Liver (tissue), 8 donors: ENCODE measurements at regions not wholly inside any gene's neighbourhood (a gene's known extent, or its start where the extent isn't known, plus 50 kb on each side); places are given as distances from the start of the nearest gene placed in this dataset.

ENCODE experiments used
- DNase-seq: peaks from one replicate; pipeline ENCODE4 v3.0.0-alpha.2; 2017; ENCODE audit warnings: low spot score
- H3K27ac ChIP-seq, 2 donors: one replicate each; pipeline ENCODE4 v1.7.0; 2013; ENCODE audit warnings: inconsistent platforms in 2 of 2, low read length in 2 of 2, control low read depth in 1 of 2, low read depth in 1 of 2, mild to moderate bottlenecking in 1 of 2
- H3K27me3 ChIP-seq, 4 donors: one replicate each; pipeline versions ENCODE4 v1.6.1 to v1.7.0; 2013; ENCODE audit warnings: low read length in 3 of 4, inconsistent platforms in 1 of 4, mild to moderate bottlenecking in 1 of 4, moderate library complexity in 1 of 4; ENCODE audit not compliant: control insufficient read depth in 4 of 4, insufficient read depth in 4 of 4
- H3K36me3 ChIP-seq, 4 donors: one replicate each; pipeline versions ENCODE4 v1.6.1 to v1.7.0; 2013; ENCODE audit warnings: low read length in 3 of 4, mild to moderate bottlenecking in 3 of 4, low read depth in 1 of 4, moderate library complexity in 1 of 4; ENCODE audit not compliant: control insufficient read depth in 4 of 4, insufficient read depth in 3 of 4
- H3K4me1 ChIP-seq, 4 donors: one replicate each; pipeline versions ENCODE4 v1.6.1 to v1.7.0; 2013; ENCODE audit warnings: low read length in 3 of 4, mild to moderate bottlenecking in 3 of 4, moderate library complexity in 1 of 4; ENCODE audit not compliant: control insufficient read depth in 4 of 4, insufficient read depth in 4 of 4
- H3K4me3 ChIP-seq, 3 donors: one replicate each; pipeline versions ENCODE4 v1.6.1 to v1.7.0; 2013; ENCODE audit warnings: low read length in 3 of 3, control low read depth in 1 of 3, low read depth in 1 of 3, mild to moderate bottlenecking in 1 of 3
- H3K9ac ChIP-seq, 2 donors: one replicate each; pipeline ENCODE4 v1.7.0; 2013; ENCODE audit warnings: low read length in 2 of 2, mild to moderate bottlenecking in 2 of 2, moderate library complexity in 2 of 2, control low read depth in 1 of 2, low read depth in 1 of 2
- H3K9me3 ChIP-seq, 4 donors: one replicate each; pipeline versions ENCODE4 v1.6.1 to v1.7.0; 2013; ENCODE audit warnings: low read length in 3 of 4; ENCODE audit not compliant: control insufficient read depth in 4 of 4
- EGR1 ChIP-seq, 2 donors: IDR thresholded peaks; 2 replicates each; pipeline ENCODE4 v1.6.1; 2016 to 2018; ENCODE audit warnings: antibody characterized with exemption in 2 of 2, low read depth in 2 of 2
- FOXA1 ChIP-seq: IDR thresholded peaks from 2 replicates; pipeline ENCODE4 v1.6.1; 2016; ENCODE audit warnings: antibody characterized with exemption
- FOXA2 ChIP-seq: IDR thresholded peaks from 2 replicates; pipeline ENCODE4 v1.6.1; 2016; ENCODE audit warnings: antibody characterized with exemption
- GABPA ChIP-seq, 2 donors: IDR thresholded peaks in 1 of 2; conservative IDR thresholded peaks in 1 of 2; 2 replicates each; pipeline ENCODE4 v1.6.1; 2016; ENCODE audit warnings: antibody characterized with exemption in 2 of 2, mild to moderate bottlenecking in 1 of 2, moderate library complexity in 1 of 2
- HNF4A ChIP-seq, 2 donors: conservative IDR thresholded peaks; 2 replicates each; pipeline ENCODE4 v1.6.1; 2016; ENCODE audit warnings: antibody characterized with exemption in 2 of 2, mild to moderate bottlenecking in 2 of 2
- HNF4G ChIP-seq: IDR thresholded peaks from 2 replicates; pipeline ENCODE4 v1.6.1; 2016; ENCODE audit warnings: antibody characterized with exemption
- JUND ChIP-seq, 2 donors: IDR thresholded peaks; 2 replicates each; pipeline ENCODE4 v1.6.1; 2016; ENCODE audit warnings: antibody characterized with exemption in 2 of 2
- NR2F2 ChIP-seq: IDR thresholded peaks from 2 replicates; pipeline ENCODE4 v1.6.1; 2016; ENCODE audit warnings: antibody characterized with exemption
- RAD21 ChIP-seq, 2 donors: IDR thresholded peaks; 2 replicates each; pipeline ENCODE4 v1.6.1; 2016; ENCODE audit warnings: antibody characterized with exemption in 2 of 2, mild to moderate bottlenecking in 2 of 2
- RXRA ChIP-seq, 2 donors: IDR thresholded peaks; 2 replicates each; pipeline ENCODE4 v1.6.1; 2017 to 2018; ENCODE audit warnings: antibody characterized with exemption in 2 of 2, mild to moderate bottlenecking in 1 of 2
- SP1 ChIP-seq: IDR thresholded peaks from 2 replicates; pipeline ENCODE4 v1.6.1; 2018; ENCODE audit warnings: antibody characterized with exemption, mild to moderate bottlenecking
- TAF1 ChIP-seq: conservative IDR thresholded peaks from 2 replicates; pipeline ENCODE4 v1.6.1; 2016; ENCODE audit warnings: antibody characterized with exemption, mild to moderate bottlenecking
- YY1 ChIP-seq: IDR thresholded peaks from 2 replicates; pipeline ENCODE4 v1.6.1; 2016; ENCODE audit warnings: antibody characterized with exemption, mild to moderate bottlenecking
- WGBS: extraction: QIAGEN DNeasy Blood & Tissue Kit; methylation state at CpG from one replicate; pipeline ENCODE4 v1.1.7; 2013; 5-methylcytosine and 5-hydroxymethylcytosine counted together
- TF ChIP-seq, protein P1 (sequence below): IDR thresholded peaks from 2 replicates; pipeline ENCODE4 v1.6.1; 2016; ENCODE audit warnings: antibody characterized with exemption
- TF ChIP-seq, protein P2 (sequence below): IDR thresholded peaks from 2 replicates; pipeline ENCODE4 v1.6.1; 2016; ENCODE audit warnings: antibody characterized with exemption, mild to moderate bottlenecking
- TF ChIP-seq, protein P3 (sequence below): IDR thresholded peaks from 2 replicates; pipeline ENCODE4 v1.6.1; 2016; ENCODE audit warnings: antibody characterized with exemption
- TF ChIP-seq, protein P4 (sequence below): fragments of 150-350 bp; IDR thresholded peaks from 2 replicates; pipeline ENCODE4 v1.5.1; 2017; ENCODE audit warnings: improper control_type of control experiment, low read depth, low read length; ENCODE audit not compliant: missing input control
- donor health status: healthy.
- donor health status: healthy.
- donor health status: healthy.
- donor health status: healthy.
- donor health status: healthy.

DNA sequence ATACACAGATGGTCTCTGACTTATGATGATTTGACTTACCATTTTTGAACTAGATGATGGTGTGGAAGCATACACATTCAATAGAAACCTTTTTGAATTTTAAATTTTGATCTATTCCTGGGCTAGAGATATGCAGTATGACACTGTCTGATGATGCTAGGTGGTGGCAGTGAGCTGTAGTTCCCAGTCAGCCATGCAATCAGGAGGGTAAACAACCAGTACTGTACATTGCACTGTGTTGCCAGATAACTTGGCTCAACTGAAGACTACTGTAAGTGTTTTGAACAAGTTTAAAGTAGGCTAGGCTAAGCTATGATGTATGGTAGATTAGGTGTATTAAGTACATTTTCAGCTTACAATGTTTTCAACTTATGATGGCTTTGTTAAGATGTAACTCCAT lies 859.1 kb upstream of the ARRDC3 start:
- DNase-seq, result no peak
- Histone ChIP-seq H3K4me1 (no peaks in the 10 kb centered on the region), H3K4me3 (no peak overlapping the region), H3K27me3 (no peaks in the 10 kb centered on the region), H3K9ac (no peak overlapping the region), H3K9me3 (no peaks in the 10 kb centered on the region), H3K36me3 (no peaks in the 10 kb centered on the region), H3K27ac (no peak overlapping the region)
- TF ChIP-seq HNF4G (no peak), TAF1 (no peak), YY1 (no peak), RAD21 (IDR thresholded peaks at IDR 0.05) (no peak), SP1 (no peak)
- TF ChIP-seq, protein P1, sequence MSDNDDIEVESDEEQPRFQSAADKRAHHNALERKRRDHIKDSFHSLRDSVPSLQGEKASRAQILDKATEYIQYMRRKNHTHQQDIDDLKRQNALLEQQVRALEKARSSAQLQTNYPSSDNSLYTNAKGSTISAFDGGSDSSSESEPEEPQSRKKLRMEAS, result no peak

DNA sequence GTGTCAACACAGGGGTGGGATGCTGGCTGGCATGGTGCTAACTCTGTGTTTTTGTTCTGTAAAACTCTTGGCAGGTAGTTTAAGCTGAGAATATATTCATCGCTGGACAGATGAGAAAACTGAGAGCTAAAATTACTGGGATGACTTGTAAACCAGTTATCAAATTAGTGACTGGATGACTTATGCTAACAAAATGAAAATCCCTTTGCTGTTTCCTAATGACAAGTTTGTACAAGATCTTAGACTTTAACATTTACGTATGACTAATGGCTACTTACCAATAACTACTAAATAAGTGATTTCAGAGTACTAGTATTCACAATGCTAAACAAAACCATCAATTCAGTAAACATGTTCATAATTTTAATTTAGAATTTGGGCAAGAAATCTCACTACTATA lies 854.8 kb upstream of the ARRDC3 start:
- TF ChIP-seq HNF4A (conservative IDR thresholded peaks at IDR 0.05) (no peak), FOXA1 (no peak), RXRA (IDR thresholded peaks at IDR 0.05) (no peak), NR2F2 (no peak), EGR1 (IDR thresholded peaks at IDR 0.05; ENCODE audit: low read depth in 2 of 2) (no peak), SP1 (no peak), TAF1 (no peak), GABPA (IDR thresholded peaks at IDR 0.05 in 1 of 2, conservative IDR thresholded peaks at IDR 0.05 in 1 of 2) (no peak), FOXA2 (no peak)
- TF ChIP-seq, protein P1, result no peak
- TF ChIP-seq, protein P2, sequence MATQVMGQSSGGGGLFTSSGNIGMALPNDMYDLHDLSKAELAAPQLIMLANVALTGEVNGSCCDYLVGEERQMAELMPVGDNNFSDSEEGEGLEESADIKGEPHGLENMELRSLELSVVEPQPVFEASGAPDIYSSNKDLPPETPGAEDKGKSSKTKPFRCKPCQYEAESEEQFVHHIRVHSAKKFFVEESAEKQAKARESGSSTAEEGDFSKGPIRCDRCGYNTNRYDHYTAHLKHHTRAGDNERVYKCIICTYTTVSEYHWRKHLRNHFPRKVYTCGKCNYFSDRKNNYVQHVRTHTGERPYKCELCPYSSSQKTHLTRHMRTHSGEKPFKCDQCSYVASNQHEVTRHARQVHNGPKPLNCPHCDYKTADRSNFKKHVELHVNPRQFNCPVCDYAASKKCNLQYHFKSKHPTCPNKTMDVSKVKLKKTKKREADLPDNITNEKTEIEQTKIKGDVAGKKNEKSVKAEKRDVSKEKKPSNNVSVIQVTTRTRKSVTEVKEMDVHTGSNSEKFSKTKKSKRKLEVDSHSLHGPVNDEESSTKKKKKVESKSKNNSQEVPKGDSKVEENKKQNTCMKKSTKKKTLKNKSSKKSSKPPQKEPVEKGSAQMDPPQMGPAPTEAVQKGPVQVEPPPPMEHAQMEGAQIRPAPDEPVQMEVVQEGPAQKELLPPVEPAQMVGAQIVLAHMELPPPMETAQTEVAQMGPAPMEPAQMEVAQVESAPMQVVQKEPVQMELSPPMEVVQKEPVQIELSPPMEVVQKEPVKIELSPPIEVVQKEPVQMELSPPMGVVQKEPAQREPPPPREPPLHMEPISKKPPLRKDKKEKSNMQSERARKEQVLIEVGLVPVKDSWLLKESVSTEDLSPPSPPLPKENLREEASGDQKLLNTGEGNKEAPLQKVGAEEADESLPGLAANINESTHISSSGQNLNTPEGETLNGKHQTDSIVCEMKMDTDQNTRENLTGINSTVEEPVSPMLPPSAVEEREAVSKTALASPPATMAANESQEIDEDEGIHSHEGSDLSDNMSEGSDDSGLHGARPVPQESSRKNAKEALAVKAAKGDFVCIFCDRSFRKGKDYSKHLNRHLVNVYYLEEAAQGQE, result no peak
- no peak overlapping the region for H3K9ac ChIP-seq
- H3K27ac ChIP-seq, result no peak overlapping the region
- H3K9me3 ChIP-seq, result no peaks in the 10 kb centered on the region
- H3K4me1 ChIP-seq, result no peaks in the 10 kb centered on the region
- no peaks in the 10 kb centered on the region for H3K36me3 ChIP-seq
- DNase-seq, result no peak
- no peaks in the 10 kb centered on the region for H3K27me3 ChIP-seq
- 92% methylated on average over 2 of the region's 2 CpGs for WGBS
- H3K4me3 ChIP-seq, result no peak overlapping the region

DNA sequence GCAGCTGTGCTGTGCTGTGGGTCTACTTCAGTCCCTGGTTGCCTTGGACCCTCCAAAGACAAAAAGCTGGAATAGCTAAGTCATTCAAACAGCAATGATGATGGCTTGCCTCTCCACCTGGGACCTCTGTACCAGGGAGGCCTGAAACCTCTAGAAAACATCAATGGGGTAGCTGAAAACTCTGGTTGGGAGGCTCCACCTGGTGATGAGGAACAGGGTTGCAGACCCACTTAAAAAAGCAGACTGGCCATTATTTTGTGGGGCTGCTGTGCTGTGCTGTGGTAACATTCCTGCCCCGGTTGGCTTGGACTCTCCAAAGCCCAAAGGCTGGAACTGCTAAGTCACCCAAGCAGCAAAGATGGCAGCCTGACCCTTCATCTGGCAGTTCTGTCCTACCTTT lies 839.3 kb upstream of the ARRDC3 start:
- Histone ChIP-seq H3K27ac (no peak overlapping the region), H3K4me1 (no peaks in the 10 kb centered on the region), H3K4me3 (no peak overlapping the region), H3K9ac (no peak overlapping the region), H3K9me3 (peaks cover 0 to 4% (median 1%) of the 10 kb centered on the region in 4 donors), H3K36me3 (no peaks in the 10 kb centered on the region), H3K27me3 (no peaks in the 10 kb centered on the region)
- TF ChIP-seq RXRA (IDR thresholded peaks at IDR 0.05), result no peak
- no peak for TF ChIP-seq YY1
- peak; percentile 12 to 20 for TF ChIP-seq RAD21 (IDR thresholded peaks at IDR 0.05)
- TF ChIP-seq, protein P3, sequence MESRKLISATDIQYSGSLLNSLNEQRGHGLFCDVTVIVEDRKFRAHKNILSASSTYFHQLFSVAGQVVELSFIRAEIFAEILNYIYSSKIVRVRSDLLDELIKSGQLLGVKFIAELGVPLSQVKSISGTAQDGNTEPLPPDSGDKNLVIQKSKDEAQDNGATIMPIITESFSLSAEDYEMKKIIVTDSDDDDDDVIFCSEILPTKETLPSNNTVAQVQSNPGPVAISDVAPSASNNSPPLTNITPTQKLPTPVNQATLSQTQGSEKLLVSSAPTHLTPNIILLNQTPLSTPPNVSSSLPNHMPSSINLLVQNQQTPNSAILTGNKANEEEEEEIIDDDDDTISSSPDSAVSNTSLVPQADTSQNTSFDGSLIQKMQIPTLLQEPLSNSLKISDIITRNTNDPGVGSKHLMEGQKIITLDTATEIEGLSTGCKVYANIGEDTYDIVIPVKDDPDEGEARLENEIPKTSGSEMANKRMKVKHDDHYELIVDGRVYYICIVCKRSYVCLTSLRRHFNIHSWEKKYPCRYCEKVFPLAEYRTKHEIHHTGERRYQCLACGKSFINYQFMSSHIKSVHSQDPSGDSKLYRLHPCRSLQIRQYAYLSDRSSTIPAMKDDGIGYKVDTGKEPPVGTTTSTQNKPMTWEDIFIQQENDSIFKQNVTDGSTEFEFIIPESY, result no peak
- TF ChIP-seq FOXA1, result no peak
- TF ChIP-seq NR2F2, result no peak
- TF ChIP-seq, protein P4, sequence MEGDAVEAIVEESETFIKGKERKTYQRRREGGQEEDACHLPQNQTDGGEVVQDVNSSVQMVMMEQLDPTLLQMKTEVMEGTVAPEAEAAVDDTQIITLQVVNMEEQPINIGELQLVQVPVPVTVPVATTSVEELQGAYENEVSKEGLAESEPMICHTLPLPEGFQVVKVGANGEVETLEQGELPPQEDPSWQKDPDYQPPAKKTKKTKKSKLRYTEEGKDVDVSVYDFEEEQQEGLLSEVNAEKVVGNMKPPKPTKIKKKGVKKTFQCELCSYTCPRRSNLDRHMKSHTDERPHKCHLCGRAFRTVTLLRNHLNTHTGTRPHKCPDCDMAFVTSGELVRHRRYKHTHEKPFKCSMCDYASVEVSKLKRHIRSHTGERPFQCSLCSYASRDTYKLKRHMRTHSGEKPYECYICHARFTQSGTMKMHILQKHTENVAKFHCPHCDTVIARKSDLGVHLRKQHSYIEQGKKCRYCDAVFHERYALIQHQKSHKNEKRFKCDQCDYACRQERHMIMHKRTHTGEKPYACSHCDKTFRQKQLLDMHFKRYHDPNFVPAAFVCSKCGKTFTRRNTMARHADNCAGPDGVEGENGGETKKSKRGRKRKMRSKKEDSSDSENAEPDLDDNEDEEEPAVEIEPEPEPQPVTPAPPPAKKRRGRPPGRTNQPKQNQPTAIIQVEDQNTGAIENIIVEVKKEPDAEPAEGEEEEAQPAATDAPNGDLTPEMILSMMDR, result peak; percentile 13
- TF ChIP-seq, protein P2, result no peak
- no peak for TF ChIP-seq GABPA (IDR thresholded peaks at IDR 0.05 in 1 of 2, conservative IDR thresholded peaks at IDR 0.05 in 1 of 2)
- TF ChIP-seq JUND (IDR thresholded peaks at IDR 0.05), result no peak
- no peak for TF ChIP-seq FOXA2
- 73% methylated on average over 1 of the region's 1 CpG for WGBS
- no peak for DNase-seq
